DOHH2 (cell line): ENCODE measurements at regions not wholly inside any gene's neighbourhood (a gene's known extent, or its start where the extent isn't known, plus 50 kb on each side); places are given as distances from the start of the nearest gene placed in this dataset.

ENCODE experiments used
- H3F3A ChIP-seq: fragments of 200-600 bp; sonication (generic), shearing (Covaris generic); 2 replicates; pipeline ENCODE4 v1.6.0; 2016; ENCODE audit warnings: antibody characterized with exemption, mild to moderate bottlenecking; ENCODE audit not compliant: control insufficient read depth, insufficient read depth
- H3K27ac ChIP-seq: fragments of 200-600 bp; sonication (generic); 2 replicates; pipeline ENCODE4 v1.5.1; 2014; ENCODE audit warnings: low read depth, mild to moderate bottlenecking, low read length, moderate library complexity
- H3K27me3 ChIP-seq: fragments of 200-600 bp; sonication (generic); 2 replicates; pipeline ENCODE4 v1.6.1; 2014; ENCODE audit warnings: mild to moderate bottlenecking, low read length, mixed read lengths; ENCODE audit not compliant: control insufficient read depth
- H3K36me3 ChIP-seq: fragments of 200-600 bp; sonication (generic); 2 replicates; pipeline ENCODE4 v1.6.1; 2014; ENCODE audit warnings: mild to moderate bottlenecking, low read length, moderate library complexity, mixed read lengths; ENCODE audit not compliant: control insufficient read depth
- H3K4me1 ChIP-seq: fragments of 200-600 bp; sonication (generic); 2 replicates; pipeline ENCODE4 v1.6.1; 2014; ENCODE audit warnings: mild to moderate bottlenecking, low read length, mixed read lengths; ENCODE audit not compliant: control insufficient read depth
- H3K4me2 ChIP-seq: fragments of 200-600 bp; sonication (generic); 2 replicates; pipeline ENCODE4 v1.6.0; 2014; ENCODE audit warnings: mild to moderate bottlenecking, low read length, moderate library complexity
- H3K4me3 ChIP-seq: fragments of 200-600 bp; sonication (generic); 2 replicates; pipeline ENCODE4 v1.5.1; 2014; ENCODE audit warnings: mild to moderate bottlenecking, low read length, mixed read lengths
- H3K79me2 ChIP-seq: fragments of 200-600 bp; sonication (generic); 2 replicates; pipeline ENCODE4 v1.6.1; 2014; ENCODE audit warnings: mild to moderate bottlenecking, low read length, mixed read lengths; ENCODE audit not compliant: control insufficient read depth
- H3K9me2 ChIP-seq: fragments of 200-600 bp; sonication (generic); replicated peaks from 2 replicates; pipeline ENCODE4 v1.6.1; 2014; ENCODE audit warnings: mild to moderate bottlenecking, low read length, mixed read lengths; ENCODE audit not compliant: control insufficient read depth
- H3K9me3 ChIP-seq: fragments of 200-600 bp; sonication (generic); 2 replicates; pipeline ENCODE4 v1.6.1; 2014; ENCODE audit warnings: antibody characterized with exemption, low read length, mixed read lengths; ENCODE audit not compliant: control insufficient read depth, insufficient read depth
- H4K20me1 ChIP-seq: fragments of 200-600 bp; sonication (generic); 2 replicates; pipeline ENCODE4 v1.6.0; 2014; ENCODE audit warnings: low read depth, mild to moderate bottlenecking, antibody characterized with exemption, low read length, moderate library complexity; ENCODE audit not compliant: control insufficient read depth, insufficient read depth
- CTCF ChIP-seq: fragments of 200-600 bp; sonication (generic); IDR thresholded peaks from one replicate; pipeline ENCODE4 v1.5.1; 2014; ENCODE audit warnings: antibody characterized with exemption, mild to moderate bottlenecking, low read depth, low read length; ENCODE audit not compliant: poor library complexity, severe bottlenecking
- EZH2phosphoT487 ChIP-seq: fragments of 200-600 bp; sonication (generic); IDR thresholded peaks from 2 replicates; pipeline ENCODE4 v1.6.1; 2017; ENCODE audit warnings: borderline replicate concordance, mild to moderate bottlenecking, antibody characterized with exemption, low read length, moderate library complexity, mixed read lengths

GRCh38 chr11:109668973-109669634 lies 247.1 kb downstream of the C11orf87 start:
- no peaks in the 10 kb centered on the region for H4K20me1 ChIP-seq
- TF ChIP-seq CTCF = no peak
- TF ChIP-seq EZH2phosphoT487 = no peak
- no peaks in the 10 kb centered on the region for H3K36me3 ChIP-seq
- no peak overlapping the region for H3K27ac ChIP-seq
- H3K79me2 ChIP-seq = no peaks in the 10 kb centered on the region
- H3K27me3 ChIP-seq = no peaks in the 10 kb centered on the region
- H3K4me1 ChIP-seq = no peaks in the 10 kb centered on the region
- no peaks in the 10 kb centered on the region for H3K9me2 ChIP-seq
- H3F3A ChIP-seq = no peaks in the 10 kb centered on the region
- H3K4me3 ChIP-seq = no peak overlapping the region
- H3K4me2 ChIP-seq = no peak overlapping the region
- H3K9me3 ChIP-seq = no peaks in the 10 kb centered on the region

- TF ChIP-seq CTCF (no peak), EZH2phosphoT487 (no peak)
- H3K9me2 ChIP-seq = no peaks in the 10 kb centered on the region
Observed at GRCh38 chr11:109677231-109677630, 255.2 kb downstream of the C11orf87 start.

GRCh38 chr11:109677876-109678275 lies 255.9 kb downstream of the C11orf87 start:
- Histone ChIP-seq H3K36me3 (no peaks in the 10 kb centered on the region), H4K20me1 (no peaks in the 10 kb centered on the region), H3K79me2 (no peaks in the 10 kb centered on the region), H3K4me1 (no peaks in the 10 kb centered on the region), H3K4me2 (no peak overlapping the region), H3K27me3 (no peaks in the 10 kb centered on the region), H3F3A (no peaks in the 10 kb centered on the region), H3K27ac (no peak overlapping the region), H3K9me2 (no peaks in the 10 kb centered on the region), H3K9me3 (no peaks in the 10 kb centered on the region), H3K4me3 (no peak overlapping the region)
- TF ChIP-seq CTCF (no peak), EZH2phosphoT487 (no peak)

More at GRCh38 chr11:109677231-109677630, 255.2 kb downstream of the C11orf87 start:
- Histone ChIP-seq H3K4me2 (no peak overlapping the region), H4K20me1 (no peaks in the 10 kb centered on the region), H3K36me3 (no peaks in the 10 kb centered on the region), H3K27ac (no peak overlapping the region), H3K79me2 (no peaks in the 10 kb centered on the region), H3K27me3 (no peaks in the 10 kb centered on the region), H3F3A (no peaks in the 10 kb centered on the region), H3K9me3 (no peaks in the 10 kb centered on the region), H3K4me3 (no peak overlapping the region), H3K4me1 (no peaks in the 10 kb centered on the region)
